ENCODE measurements at regions not wholly inside any gene's neighbourhood (a gene's known extent, or its start where the extent isn't known, plus 50 kb on each side); places are given as distances from the start of the nearest gene placed in this dataset.
"Not testable (repeated sequence)": the region's sequence is repeated elsewhere in the genome, so short reads cannot be mapped to it uniquely, and the experiment has no call there.

DNA sequence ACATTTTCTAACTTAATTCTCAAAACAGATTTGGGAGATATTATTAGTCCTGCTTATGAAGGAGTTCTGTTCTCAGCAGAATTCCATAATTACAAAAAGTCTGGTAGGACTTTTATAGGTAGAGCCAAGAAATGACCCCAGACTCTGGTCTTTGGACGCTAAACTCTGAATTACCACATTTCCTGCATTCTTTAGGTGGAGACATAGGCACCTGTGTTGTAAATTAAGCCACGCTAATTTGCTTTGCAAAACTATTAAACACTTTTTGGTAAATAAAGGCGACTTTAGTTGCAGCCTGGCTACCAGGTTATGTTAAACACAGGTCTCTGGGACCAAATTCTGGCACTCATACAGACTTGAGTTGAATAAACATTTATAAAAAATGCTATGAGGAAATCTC, 77.7 kb downstream of the C9orf152 start:
- no peaks in the 10 kb centered on the region for H3K27me3 Mint-ChIP-seq (ENCODE audit: low read depth)
- peaks cover 65% of the 10 kb centered on the region for H3K4me1 Mint-ChIP-seq
- peaks cover 5% of the 10 kb centered on the region for H3K36me3 Mint-ChIP-seq (ENCODE audit: low read depth)
- H3K4me3 Mint-ChIP-seq: no peak overlapping the region
- no peaks in the 10 kb centered on the region for H3K9me3 Mint-ChIP-seq
- no peak for TF ChIP-seq CTCF (IDR thresholded peaks at IDR 0.05; ENCODE audit: unreplicated experiment in 3 of 3)
- peak overlapping the region; percentile 98 to 99 (median 98) for H3K27ac Mint-ChIP-seq

- Mint-ChIP-seq H3K27ac (peak overlapping the region in 2 of 3 experiments; percentile 39 to 74), H3K4me3 (no peak overlapping the region)
- TF ChIP-seq CTCF (IDR thresholded peaks at IDR 0.05; ENCODE audit: unreplicated experiment in 3 of 3): no peak
Measured at GRCh38 chr9:110130791-110131416, 77.1 kb downstream of the C9orf152 start.

DNA sequence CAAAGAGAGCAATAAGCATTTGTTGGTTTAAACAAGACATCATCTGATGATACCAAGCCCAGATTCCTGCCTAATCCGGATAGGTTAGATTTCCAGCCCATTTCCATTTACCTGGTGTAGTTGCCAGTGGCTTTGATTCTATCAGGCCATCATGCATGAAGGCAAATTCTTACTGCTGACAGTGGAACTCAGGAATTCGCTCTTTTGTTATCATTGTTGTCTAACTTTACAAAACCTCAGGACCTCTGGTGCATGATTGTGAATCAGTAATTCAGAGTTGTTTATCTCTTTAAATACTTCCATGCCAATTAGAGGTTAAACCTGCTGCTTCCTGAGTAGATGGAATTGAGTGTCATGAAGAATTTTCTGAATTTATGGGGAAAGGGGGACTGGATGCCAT, 76.5 kb downstream of the C9orf152 start:
- no peaks in the 10 kb centered on the region for H3K27me3 Mint-ChIP-seq (ENCODE audit: low read depth)
- H3K27ac Mint-ChIP-seq: peak overlapping the region; percentile 39 to 74 (median 59)
- H3K9me3 Mint-ChIP-seq: no peaks in the 10 kb centered on the region
- H3K36me3 Mint-ChIP-seq (ENCODE audit: low read depth): peaks cover 10% of the 10 kb centered on the region
- TF ChIP-seq CTCF (IDR thresholded peaks at IDR 0.05; ENCODE audit: unreplicated experiment in 3 of 3): no peak
- peaks cover 54% of the 10 kb centered on the region for H3K4me1 Mint-ChIP-seq
- H3K4me3 Mint-ChIP-seq: no peak overlapping the region

More at GRCh38 chr9:110130791-110131416, 77.1 kb downstream of the C9orf152 start:
- no peaks in the 10 kb centered on the region for H3K27me3 Mint-ChIP-seq (ENCODE audit: low read depth)
- no peaks in the 10 kb centered on the region for H3K9me3 Mint-ChIP-seq
- H3K4me1 Mint-ChIP-seq: peaks cover 58% of the 10 kb centered on the region
- peaks cover 5% of the 10 kb centered on the region for H3K36me3 Mint-ChIP-seq (ENCODE audit: low read depth)

- not testable (repeated sequence) for H3K9me3 Mint-ChIP-seq; H3K27ac Mint-ChIP-seq; H3K4me3 Mint-ChIP-seq; H3K27me3 Mint-ChIP-seq (ENCODE audit: low read depth)
- Mint-ChIP-seq H3K4me1 (peaks cover 50% of the 10 kb centered on the region), H3K36me3 (ENCODE audit: low read depth) (peaks cover 19% of the 10 kb centered on the region)
Measured at GRCh38 chr9:110132531-110132930, 75.4 kb downstream of the C9orf152 start.

DNA sequence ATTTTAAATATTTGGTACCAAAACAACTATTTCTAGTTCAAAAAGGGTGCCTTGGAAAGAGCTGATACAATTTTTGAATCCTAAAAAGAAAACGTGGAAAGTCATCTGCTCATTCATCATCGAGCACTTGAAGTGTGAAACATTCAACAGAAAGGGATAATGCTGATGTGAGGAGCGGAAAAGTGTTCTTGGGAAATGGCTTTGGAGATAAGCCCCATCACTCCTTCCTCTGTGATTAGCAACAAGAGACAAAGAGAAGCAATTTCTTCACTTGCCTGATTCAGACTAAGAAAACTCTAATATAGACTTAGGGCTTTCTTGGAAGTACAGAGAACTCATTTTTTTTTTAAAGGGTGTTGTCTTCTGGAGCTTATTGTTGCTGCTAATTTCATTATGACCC, 74.9 kb downstream of the C9orf152 start:
- H3K4me3 Mint-ChIP-seq: no peak overlapping the region
- H3K27ac Mint-ChIP-seq: peak overlapping the region in 2 of 3 experiments; percentile 11 to 50
- no peaks in the 10 kb centered on the region for H3K27me3 Mint-ChIP-seq (ENCODE audit: low read depth)
- H3K9me3 Mint-ChIP-seq: no peaks in the 10 kb centered on the region
- no peak for TF ChIP-seq CTCF (IDR thresholded peaks at IDR 0.05; ENCODE audit: unreplicated experiment in 3 of 3)
- peaks cover 44% of the 10 kb centered on the region for H3K4me1 Mint-ChIP-seq
- peaks cover 24% of the 10 kb centered on the region for H3K36me3 Mint-ChIP-seq (ENCODE audit: low read depth)

DNA sequence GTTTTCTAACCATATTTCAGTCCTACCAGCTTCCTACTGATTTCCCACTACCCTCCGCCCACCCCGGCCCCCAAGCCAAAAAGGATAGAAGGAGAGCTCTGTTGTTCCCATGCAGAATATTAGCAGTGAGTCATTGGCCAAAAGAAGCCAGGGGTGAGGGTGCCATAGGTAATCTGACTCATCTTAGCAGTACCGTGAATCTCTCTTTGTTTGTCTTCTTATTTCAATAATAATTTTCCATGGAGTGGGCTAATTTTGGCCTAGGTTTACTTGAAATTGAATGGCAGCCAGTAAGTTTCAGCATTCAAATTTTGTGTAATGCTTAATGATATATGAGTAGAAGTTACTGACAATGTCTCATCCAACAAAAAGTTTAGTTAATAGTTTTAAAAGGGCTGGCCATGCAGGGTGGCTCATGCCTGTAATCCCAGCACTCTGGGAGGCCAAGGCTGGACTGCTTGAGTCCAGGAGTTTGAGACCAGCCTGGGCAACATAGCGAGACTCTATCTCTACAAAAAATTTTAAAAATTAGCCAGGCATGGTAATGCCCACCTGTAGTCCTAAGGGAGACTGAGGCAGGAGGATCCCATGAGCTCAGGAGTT, 74.2 kb downstream of the C9orf152 start:
- Mint-ChIP-seq H3K9me3 (no peaks in the 10 kb centered on the region), H3K4me3 (no peak overlapping the region), H3K36me3 (ENCODE audit: low read depth) (peaks cover 30% of the 10 kb centered on the region), H3K27me3 (ENCODE audit: low read depth) (no peaks in the 10 kb centered on the region), H3K27ac (peak overlapping the region in 2 of 3 experiments; percentile 11 to 50), H3K4me1 (peaks cover 38% of the 10 kb centered on the region)
- no peak for TF ChIP-seq CTCF (IDR thresholded peaks at IDR 0.05; ENCODE audit: unreplicated experiment in 3 of 3)
